ENCODE measurements at regions not wholly inside any gene's neighbourhood (a gene's known extent, or its start where the extent isn't known, plus 50 kb on each side); places are given as distances from the start of the nearest gene placed in this dataset.

- no peaks in the 10 kb centered on the region for H3F3A ChIP-seq (ENCODE audit: insufficient read depth, low read length, poor library complexity, severe bottlenecking)
- H3K9ac ChIP-seq (ENCODE audit: low read length) = no peak overlapping the region
- H4K20me1 ChIP-seq (ENCODE audit: insufficient read depth) = no peaks in the 10 kb centered on the region
- H2AFZ ChIP-seq (ENCODE audit: low read depth, low read length) = no peak overlapping the region
- no peaks in the 10 kb centered on the region for H3K27me3 ChIP-seq (ENCODE audit: insufficient read depth, low read depth, low read length)
- TF ChIP-seq SMC3 (conservative IDR thresholded peaks at IDR 0.05; ENCODE audit: poor library complexity) (no peak), TAF1 (IDR thresholded peaks at IDR 0.05; ENCODE audit: low read depth) (no peak), EP300 (conservative IDR thresholded peaks at IDR 0.05; ENCODE audit: poor library complexity, severe bottlenecking) (no peak), MXI1 (conservative IDR thresholded peaks at IDR 0.05; ENCODE audit: poor library complexity, severe bottlenecking) (no peak), CTCF (IDR thresholded peaks at IDR 0.05; ENCODE audit: poor library complexity, severe bottlenecking) (no peak), REST (IDR thresholded peaks at IDR 0.05; ENCODE audit: borderline replicate concordance) (no peak), RAD21 (conservative IDR thresholded peaks at IDR 0.05) (no peak), EZH2 (IDR thresholded peaks at IDR 0.05; ENCODE audit: borderline replicate concordance, insufficient read depth, low read length, poor library complexity, severe bottlenecking) (no peak), POLR2AphosphoS5 (IDR thresholded peaks at IDR 0.05) (no peak)
- H3K79me2 ChIP-seq (replicated peaks; ENCODE audit: insufficient read depth, low read length) = no peaks in the 10 kb centered on the region
- H3K9me2 ChIP-seq (ENCODE audit: insufficient read depth, low read length) = no peaks in the 10 kb centered on the region
- H3K27ac ChIP-seq (ENCODE audit: low read length) = no peak overlapping the region
- no peak overlapping the region for H3K4me2 ChIP-seq (ENCODE audit: low read length)
- no peaks in the 10 kb centered on the region for H3K36me3 ChIP-seq (ENCODE audit: insufficient read depth, low read length)
- no peaks in the 10 kb centered on the region for H3K9me3 ChIP-seq (ENCODE audit: low read length)
- H3K4me3 ChIP-seq (ENCODE audit: low read length) = no peak overlapping the region
Measured at GRCh38 chr13:59099182-59099974, 1064.3 kb downstream of the DIAPH3 start.

- H3K9me2 ChIP-seq (ENCODE audit: insufficient read depth, low read length) = no peaks in the 10 kb centered on the region
- H3K9me3 ChIP-seq (ENCODE audit: low read length) = no peaks in the 10 kb centered on the region
- no peak overlapping the region for H3K9ac ChIP-seq (ENCODE audit: low read length)
- H3K27ac ChIP-seq (ENCODE audit: low read length) = no peak overlapping the region
- TF ChIP-seq EP300 (conservative IDR thresholded peaks at IDR 0.05; ENCODE audit: poor library complexity, severe bottlenecking) (no peak), TAF1 (IDR thresholded peaks at IDR 0.05; ENCODE audit: low read depth) (no peak), CTCF (IDR thresholded peaks at IDR 0.05; ENCODE audit: poor library complexity, severe bottlenecking) (no peak), POLR2AphosphoS5 (IDR thresholded peaks at IDR 0.05) (no peak), REST (IDR thresholded peaks at IDR 0.05; ENCODE audit: borderline replicate concordance) (no peak), EZH2 (IDR thresholded peaks at IDR 0.05; ENCODE audit: borderline replicate concordance, insufficient read depth, low read length, poor library complexity, severe bottlenecking) (no peak), MXI1 (conservative IDR thresholded peaks at IDR 0.05; ENCODE audit: poor library complexity, severe bottlenecking) (no peak), RAD21 (conservative IDR thresholded peaks at IDR 0.05) (no peak), SMC3 (conservative IDR thresholded peaks at IDR 0.05; ENCODE audit: poor library complexity) (no peak)
- no peaks in the 10 kb centered on the region for H4K20me1 ChIP-seq (ENCODE audit: insufficient read depth)
- H3K79me2 ChIP-seq (replicated peaks; ENCODE audit: insufficient read depth, low read length) = no peaks in the 10 kb centered on the region
- H2AFZ ChIP-seq (ENCODE audit: low read depth, low read length) = no peak overlapping the region
- no peaks in the 10 kb centered on the region for H3K36me3 ChIP-seq (ENCODE audit: insufficient read depth, low read length)
- no peak overlapping the region for H3K4me2 ChIP-seq (ENCODE audit: low read length)
- no peaks in the 10 kb centered on the region for H3F3A ChIP-seq (ENCODE audit: insufficient read depth, low read length, poor library complexity, severe bottlenecking)
- H3K27me3 ChIP-seq (ENCODE audit: insufficient read depth, low read depth, low read length) = no peaks in the 10 kb centered on the region
- no peak overlapping the region for H3K4me3 ChIP-seq (ENCODE audit: low read length)
Measured at GRCh38 chr13:59103004-59103768, 1060.5 kb downstream of the DIAPH3 start.
